HG02798 (cell line): ENCODE measurements at regions not wholly inside any gene's neighbourhood (a gene's known extent, or its start where the extent isn't known, plus 50 kb on each side); places are given as distances from the start of the nearest gene placed in this dataset.
"Not testable (repeated sequence)": the region's sequence is repeated elsewhere in the genome, so short reads cannot be mapped to it uniquely, and the experiment has no call there.

Experiments used
- ATAC-seq: cut with Tn5 transposase; IDR thresholded peaks from one replicate; pipeline ENCODE4 v1.9.1; 2021; ENCODE audit warnings: mild to moderate bottlenecking; ENCODE audit not compliant: unreplicated experiment, poor library complexity

- no peak for ATAC-seq
These were observed 154.6 kb downstream of the MTX2 start for GRCh38 chr2:176423819-176424218.

GRCh38 chr2:176424746-176425145 is 155.5 kb downstream of the MTX2 start:
- no peak for ATAC-seq

- no peak for ATAC-seq
These were observed 158.3 kb downstream of the MTX2 start for GRCh38 chr2:176427549-176427948.

- ATAC-seq, result not testable (repeated sequence)
These were observed 159.8 kb downstream of the MTX2 start for GRCh38 chr2:176428944-176429469.

- ATAC-seq, result no peak
These were observed 163.2 kb downstream of the MTX2 start for GRCh38 chr2:176432434-176432833.

GRCh38 chr2:176435729-176436128 is 166.5 kb downstream of the MTX2 start:
- no peak for ATAC-seq

GRCh38 chr2:176443946-176444345 is 174.7 kb downstream of the MTX2 start:
- no peak for ATAC-seq

GRCh38 chr2:176445956-176446355 is 176.7 kb downstream of the MTX2 start:
- no peak for ATAC-seq

GRCh38 chr2:176446718-176447414 is 177.6 kb downstream of the MTX2 start:
- ATAC-seq, result no peak

- ATAC-seq, result no peak
These were observed 178.4 kb downstream of the MTX2 start for GRCh38 chr2:176447616-176448015.

GRCh38 chr2:176449852-176450251 is 180.6 kb downstream of the MTX2 start:
- ATAC-seq, result no peak

GRCh38 chr2:176453784-176454183 is 184.5 kb downstream of the MTX2 start:
- ATAC-seq, result no peak

GRCh38 chr2:176454893-176455815 is 185.9 kb downstream of the MTX2 start:
- ATAC-seq, result peak; percentile 85

GRCh38 chr2:176455816-176456291 is 186.6 kb downstream of the MTX2 start:
- ATAC-seq, result no peak

GRCh38 chr2:176457481-176457880 is 188.2 kb downstream of the MTX2 start:
- ATAC-seq, result no peak

- no peak for ATAC-seq
These were observed 192.0 kb downstream of the MTX2 start for GRCh38 chr2:176461098-176461808.

- no peak for ATAC-seq
These were observed 192.8 kb downstream of the MTX2 start for GRCh38 chr2:176461809-176462670.

- no peak for ATAC-seq
These were observed 194.3 kb downstream of the MTX2 start for GRCh38 chr2:176463546-176463945.

GRCh38 chr2:176464886-176465564 is 195.8 kb downstream of the MTX2 start:
- peak; percentile 72 for ATAC-seq
